ENCODE measurements at regions not wholly inside any gene's neighbourhood (a gene's known extent, or its start where the extent isn't known, plus 50 kb on each side); places are given as distances from the start of the nearest gene placed in this dataset.
"Not testable (repeated sequence)": the region's sequence is repeated elsewhere in the genome, so short reads cannot be mapped to it uniquely, and the experiment has no call there.

DNA sequence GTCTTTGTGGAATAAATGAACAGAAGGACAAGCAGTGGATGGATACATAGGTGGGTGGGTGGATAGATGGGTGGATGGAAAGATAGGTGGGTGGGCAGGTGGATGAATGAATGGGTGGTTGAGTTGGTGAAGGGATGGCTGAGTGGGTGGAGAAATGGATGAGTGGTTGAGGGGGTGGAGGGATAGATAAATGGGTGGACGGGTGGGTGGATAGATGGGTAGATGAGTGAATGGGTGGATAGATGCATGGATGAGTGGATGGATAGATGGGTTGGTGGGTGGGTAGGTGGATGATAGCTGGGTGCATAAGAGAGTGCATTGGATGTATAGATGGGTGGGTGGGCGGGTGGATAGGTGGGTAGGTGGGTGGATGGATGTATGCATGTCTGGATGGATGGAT, 63.5 kb downstream of the UNC93B1 start:
- not testable (repeated sequence) for H3K4me1 ChIP-seq (ENCODE audit: insufficient read depth, low read length); H3K9ac ChIP-seq (ENCODE audit: low read depth, low read length); H3K9me3 ChIP-seq (ENCODE audit: control insufficient read depth, insufficient read depth, low read length); H3K36me3 ChIP-seq (ENCODE audit: insufficient read depth, low read length)

- H3K9ac ChIP-seq (ENCODE audit: low read depth, low read length); H3K36me3 ChIP-seq (ENCODE audit: insufficient read depth, low read length); H3K4me1 ChIP-seq (ENCODE audit: insufficient read depth, low read length); H3K9me3 ChIP-seq (ENCODE audit: control insufficient read depth, insufficient read depth, low read length): not testable (repeated sequence)
These were observed 64.9 kb downstream of the UNC93B1 start for GRCh38 chr11:67938964-67939363.

DNA sequence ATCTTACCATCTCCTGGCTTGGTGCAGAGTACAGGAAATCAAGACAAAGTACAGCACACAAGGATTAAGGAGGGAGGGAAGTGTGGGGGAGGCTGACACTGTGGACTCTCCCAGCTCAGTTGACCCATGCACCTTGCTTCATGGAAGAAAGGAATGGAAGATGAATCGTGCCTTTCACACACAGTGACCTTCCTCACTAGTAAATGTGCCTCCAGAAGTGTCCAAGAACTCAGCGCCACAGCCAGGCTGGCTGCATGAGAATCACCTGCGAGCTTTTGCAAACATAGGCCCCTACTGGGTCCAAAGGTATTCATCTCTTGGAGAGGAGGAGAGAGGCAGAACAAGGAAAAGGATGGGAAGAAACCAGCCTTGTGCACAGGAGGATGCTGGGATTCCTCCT, 65.5 kb downstream of the UNC93B1 start:
- H3K9me3 ChIP-seq (ENCODE audit: control insufficient read depth, insufficient read depth, low read length); H3K4me1 ChIP-seq (ENCODE audit: insufficient read depth, low read length); H3K9ac ChIP-seq (ENCODE audit: low read depth, low read length); H3K36me3 ChIP-seq (ENCODE audit: insufficient read depth, low read length): not testable (repeated sequence)

DNA sequence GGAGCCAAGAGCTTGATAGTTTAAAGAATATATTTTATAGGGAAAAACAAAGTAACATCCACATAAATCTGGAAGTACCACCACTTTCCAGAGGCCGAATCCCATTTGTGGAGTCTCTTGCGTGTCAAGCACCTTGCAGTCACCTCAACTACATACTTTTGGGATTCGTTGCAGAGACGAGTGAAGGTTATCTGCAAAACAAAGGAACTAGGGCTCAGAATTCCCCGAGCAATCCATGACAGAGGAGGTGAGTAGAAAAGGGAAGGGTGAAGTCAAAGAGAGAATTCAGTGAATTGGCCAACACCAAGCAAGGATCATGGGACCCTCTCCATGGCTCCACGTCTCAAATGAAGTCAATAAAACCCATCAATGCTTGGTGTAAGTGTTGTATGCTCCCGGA, 80.3 kb downstream of the UNC93B1 start:
- H3K9ac ChIP-seq (ENCODE audit: low read depth, low read length); H3K36me3 ChIP-seq (ENCODE audit: insufficient read depth, low read length); H3K4me1 ChIP-seq (ENCODE audit: insufficient read depth, low read length); H3K9me3 ChIP-seq (ENCODE audit: control insufficient read depth, insufficient read depth, low read length): not testable (repeated sequence)

- not testable (repeated sequence) for H3K9me3 ChIP-seq (ENCODE audit: control insufficient read depth, insufficient read depth, low read length); H3K4me1 ChIP-seq (ENCODE audit: insufficient read depth, low read length); H3K36me3 ChIP-seq (ENCODE audit: insufficient read depth, low read length); H3K9ac ChIP-seq (ENCODE audit: low read depth, low read length)
These were observed 83.4 kb downstream of the UNC93B1 start for GRCh38 chr11:67920546-67920945.

DNA sequence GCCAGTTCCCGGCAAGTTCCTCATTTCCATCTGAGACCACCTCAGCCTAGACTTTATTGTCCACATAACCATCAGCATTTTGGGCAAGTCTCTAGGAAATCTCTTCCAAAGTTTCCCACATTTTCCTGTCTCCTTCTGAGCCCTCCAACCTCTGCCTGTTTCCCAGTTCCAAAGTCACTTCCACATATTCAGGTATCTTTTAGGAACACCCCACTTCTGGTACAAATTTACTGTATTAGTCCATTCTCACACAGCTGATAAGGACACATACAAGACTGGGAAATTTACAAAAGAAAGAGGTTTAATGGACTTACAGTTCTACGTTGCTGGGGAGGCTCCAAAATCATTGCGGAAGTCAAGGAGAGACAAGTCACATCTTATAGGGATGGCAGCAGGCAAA, 91.7 kb downstream of the UNC93B1 start:
- H3K9ac ChIP-seq (ENCODE audit: low read depth, low read length); H3K36me3 ChIP-seq (ENCODE audit: insufficient read depth, low read length); H3K9me3 ChIP-seq (ENCODE audit: control insufficient read depth, insufficient read depth, low read length); H3K4me1 ChIP-seq (ENCODE audit: insufficient read depth, low read length): not testable (repeated sequence)

DNA sequence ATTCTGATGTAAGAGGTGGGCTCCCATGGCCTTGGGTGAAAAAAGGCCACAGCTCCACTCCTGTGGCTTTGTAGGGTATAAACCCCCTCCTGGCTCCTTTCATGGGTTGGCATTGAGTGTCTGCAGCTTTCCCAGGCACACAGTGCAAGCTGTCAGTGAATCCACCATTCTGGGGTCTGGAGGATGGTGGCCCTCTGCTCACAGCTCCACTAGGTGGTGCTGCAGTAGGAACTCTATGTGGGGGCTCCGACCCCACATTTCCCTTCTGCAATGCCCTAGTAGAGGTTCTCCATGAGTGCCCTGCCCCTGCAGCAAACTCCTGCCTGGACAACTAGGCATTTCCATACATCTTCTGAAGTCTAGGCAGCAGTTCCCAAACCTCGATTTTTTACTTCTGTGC, 92.7 kb downstream of the UNC93B1 start:
- not testable (repeated sequence) for H3K9me3 ChIP-seq (ENCODE audit: control insufficient read depth, insufficient read depth, low read length); H3K4me1 ChIP-seq (ENCODE audit: insufficient read depth, low read length); H3K9ac ChIP-seq (ENCODE audit: low read depth, low read length); H3K36me3 ChIP-seq (ENCODE audit: insufficient read depth, low read length)

- not testable (repeated sequence) for H3K36me3 ChIP-seq (ENCODE audit: insufficient read depth, low read length); H3K9me3 ChIP-seq (ENCODE audit: control insufficient read depth, insufficient read depth, low read length); H3K9ac ChIP-seq (ENCODE audit: low read depth, low read length); H3K4me1 ChIP-seq (ENCODE audit: insufficient read depth, low read length)
These were observed 93.1 kb downstream of the UNC93B1 start for GRCh38 chr11:67910803-67911202.

GRCh38 chr11:67906969-67907368, 96.9 kb downstream of the UNC93B1 start:
- not testable (repeated sequence) for H3K4me1 ChIP-seq (ENCODE audit: insufficient read depth, low read length); H3K36me3 ChIP-seq (ENCODE audit: insufficient read depth, low read length); H3K9ac ChIP-seq (ENCODE audit: low read depth, low read length); H3K9me3 ChIP-seq (ENCODE audit: control insufficient read depth, insufficient read depth, low read length)

DNA sequence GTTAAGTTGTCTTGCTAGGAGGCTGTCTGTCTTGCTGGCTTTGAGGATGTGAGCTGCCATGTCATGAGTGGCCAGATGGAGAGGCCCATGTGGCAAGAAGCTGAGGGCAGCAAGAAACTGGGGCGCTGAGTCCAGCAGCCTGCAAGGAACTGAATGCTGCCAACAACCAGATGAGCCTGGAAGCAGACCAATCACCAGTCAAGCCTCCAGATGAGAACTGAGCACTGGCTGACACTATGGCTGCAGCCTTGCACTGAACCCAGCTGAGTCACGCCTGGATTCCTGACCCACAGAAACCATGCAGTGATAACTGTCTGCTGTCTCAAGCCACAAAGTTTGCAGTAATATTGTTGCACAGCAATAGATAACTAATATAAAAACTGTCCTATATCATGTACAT, 104.4 kb downstream of the UNC93B1 start:
- not testable (repeated sequence) for H3K9ac ChIP-seq (ENCODE audit: low read depth, low read length); H3K36me3 ChIP-seq (ENCODE audit: insufficient read depth, low read length); H3K9me3 ChIP-seq (ENCODE audit: control insufficient read depth, insufficient read depth, low read length); H3K4me1 ChIP-seq (ENCODE audit: insufficient read depth, low read length)

- not testable (repeated sequence) for H3K4me1 ChIP-seq (ENCODE audit: insufficient read depth, low read length); H3K9ac ChIP-seq (ENCODE audit: low read depth, low read length); H3K9me3 ChIP-seq (ENCODE audit: control insufficient read depth, insufficient read depth, low read length)
These were observed 110.4 kb downstream of the UNC93B1 start for GRCh38 chr11:67893487-67893886.

GRCh38 chr11:67889646-67890045, 114.3 kb downstream of the UNC93B1 start:
- H3K9me3 ChIP-seq (ENCODE audit: control insufficient read depth, insufficient read depth, low read length); H3K4me1 ChIP-seq (ENCODE audit: insufficient read depth, low read length); H3K36me3 ChIP-seq (ENCODE audit: insufficient read depth, low read length); H3K9ac ChIP-seq (ENCODE audit: low read depth, low read length): not testable (repeated sequence)

More at GRCh38 chr11:67893487-67893886, 110.4 kb downstream of the UNC93B1 start:
- not testable (repeated sequence) for H3K36me3 ChIP-seq (ENCODE audit: insufficient read depth, low read length)

DNA sequence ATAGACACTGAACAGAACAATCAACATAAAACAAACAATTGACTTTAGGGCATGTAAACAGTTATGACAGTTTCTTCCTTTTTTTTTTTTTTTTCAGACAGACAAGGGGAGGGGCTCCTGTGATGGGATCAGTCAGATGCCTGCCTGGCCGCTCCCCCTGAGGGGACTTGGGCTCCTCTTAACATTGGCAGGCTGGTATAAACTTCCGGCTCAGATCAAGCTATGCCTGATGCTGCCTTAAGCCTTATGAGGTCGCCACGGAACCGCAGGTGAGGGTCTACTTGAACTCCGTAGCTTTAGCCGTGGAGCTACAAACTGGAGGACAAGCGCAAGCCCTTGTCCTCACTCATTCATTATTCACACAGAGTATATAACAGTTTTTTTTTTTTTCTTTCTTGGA, 115.8 kb downstream of the UNC93B1 start:
- not testable (repeated sequence) for H3K9ac ChIP-seq (ENCODE audit: low read depth, low read length); H3K4me1 ChIP-seq (ENCODE audit: insufficient read depth, low read length); H3K9me3 ChIP-seq (ENCODE audit: control insufficient read depth, insufficient read depth, low read length); H3K36me3 ChIP-seq (ENCODE audit: insufficient read depth, low read length)

- H3K9me3 ChIP-seq (ENCODE audit: control insufficient read depth, insufficient read depth, low read length); H3K36me3 ChIP-seq (ENCODE audit: insufficient read depth, low read length); H3K9ac ChIP-seq (ENCODE audit: low read depth, low read length); H3K4me1 ChIP-seq (ENCODE audit: insufficient read depth, low read length): not testable (repeated sequence)
These were observed 117.2 kb downstream of the UNC93B1 start for GRCh38 chr11:67886672-67887071.

DNA sequence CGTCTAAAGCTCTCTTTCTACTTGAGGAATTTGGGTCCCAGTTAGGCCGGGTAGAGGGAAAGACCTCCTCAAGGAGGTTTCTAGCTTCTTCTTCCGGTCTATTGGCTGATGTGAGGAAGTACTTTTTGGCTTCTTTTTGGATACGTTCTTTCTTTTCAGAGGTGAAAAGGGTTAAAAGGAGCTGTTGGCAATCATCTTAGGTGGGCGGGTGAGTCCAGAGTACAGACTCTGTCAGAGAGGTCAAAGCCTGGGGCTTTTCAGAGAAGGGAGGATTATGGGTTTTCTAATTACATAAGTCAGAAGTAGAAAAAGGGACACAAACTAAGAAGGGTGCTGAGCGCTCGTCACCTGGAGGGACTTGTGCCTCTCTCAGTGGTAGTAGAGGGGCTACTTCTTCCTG, 117.7 kb downstream of the UNC93B1 start:
- H3K9me3 ChIP-seq (ENCODE audit: control insufficient read depth, insufficient read depth, low read length), result not testable (repeated sequence)

GRCh38 chr11:67885574-67885973, 118.3 kb downstream of the UNC93B1 start:
- H3K4me1 ChIP-seq (ENCODE audit: insufficient read depth, low read length); H3K9me3 ChIP-seq (ENCODE audit: control insufficient read depth, insufficient read depth, low read length); H3K9ac ChIP-seq (ENCODE audit: low read depth, low read length); H3K36me3 ChIP-seq (ENCODE audit: insufficient read depth, low read length): not testable (repeated sequence)

More for the DNA sequence above, 117.7 kb downstream of the UNC93B1 start:
- H3K4me1 ChIP-seq (ENCODE audit: insufficient read depth, low read length); H3K36me3 ChIP-seq (ENCODE audit: insufficient read depth, low read length); H3K9ac ChIP-seq (ENCODE audit: low read depth, low read length): not testable (repeated sequence)

All from ES-I3 (cell line).